ENCODE measurements at regions not wholly inside any gene's neighbourhood (a gene's known extent, or its start where the extent isn't known, plus 50 kb on each side); places are given as distances from the start of the nearest gene placed in this dataset.

- TF ChIP-seq, protein P1, sequence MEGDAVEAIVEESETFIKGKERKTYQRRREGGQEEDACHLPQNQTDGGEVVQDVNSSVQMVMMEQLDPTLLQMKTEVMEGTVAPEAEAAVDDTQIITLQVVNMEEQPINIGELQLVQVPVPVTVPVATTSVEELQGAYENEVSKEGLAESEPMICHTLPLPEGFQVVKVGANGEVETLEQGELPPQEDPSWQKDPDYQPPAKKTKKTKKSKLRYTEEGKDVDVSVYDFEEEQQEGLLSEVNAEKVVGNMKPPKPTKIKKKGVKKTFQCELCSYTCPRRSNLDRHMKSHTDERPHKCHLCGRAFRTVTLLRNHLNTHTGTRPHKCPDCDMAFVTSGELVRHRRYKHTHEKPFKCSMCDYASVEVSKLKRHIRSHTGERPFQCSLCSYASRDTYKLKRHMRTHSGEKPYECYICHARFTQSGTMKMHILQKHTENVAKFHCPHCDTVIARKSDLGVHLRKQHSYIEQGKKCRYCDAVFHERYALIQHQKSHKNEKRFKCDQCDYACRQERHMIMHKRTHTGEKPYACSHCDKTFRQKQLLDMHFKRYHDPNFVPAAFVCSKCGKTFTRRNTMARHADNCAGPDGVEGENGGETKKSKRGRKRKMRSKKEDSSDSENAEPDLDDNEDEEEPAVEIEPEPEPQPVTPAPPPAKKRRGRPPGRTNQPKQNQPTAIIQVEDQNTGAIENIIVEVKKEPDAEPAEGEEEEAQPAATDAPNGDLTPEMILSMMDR (conservative IDR thresholded peaks at IDR 0.05; ENCODE audit: low read depth, low read length), result no peak
- TF ChIP-seq EZH2 (IDR thresholded peaks at IDR 0.05; ENCODE audit: low read length, unreplicated experiment), result no peak
Observed at GRCh38 chr1:55939866-55940265, 639.5 kb downstream of the PLPP3 start.
